ENCODE measurements at regions not wholly inside any gene's neighbourhood (a gene's known extent, or its start where the extent isn't known, plus 50 kb on each side); places are given as distances from the start of the nearest gene placed in this dataset.

GRCh38 chr16:88289001-88289400 is 93.8 kb upstream of the ZNF469 start:
- intact Hi-C loops (cut with micrococcal nuclease) = loop anchor here (10.0 kb wide), 2 partner anchors 86 to 116 kb away; no protein-coding TSS in a partner anchor
- no TSS peak for BruUV-seq (replicated peaks)
- DNase-seq (ENCODE audit: extremely low read depth in 1 of 4, low spot score in 3 of 4) (no peak), ATAC-seq (no peak), FAIRE-seq (no peak)
- in situ Hi-C loops (cut with MboI) = no loop called here
- ChIA-PET CTCF (ENCODE audit: low intra/inter-chr PET ratio) (no interaction called here), POLR2A (interaction anchor here (1.4 kb wide), 1 partner anchor 66 kb away, joined by 3 read pairs; no protein-coding TSS in a partner anchor)
- H3K4me2 ChIP-seq (ENCODE audit: insufficient read depth, low read length) = no peak overlapping the region
- H2AFZ ChIP-seq (ENCODE audit: low read depth, low read length) = no peak overlapping the region
- H3K9me3 ChIP-seq (replicated peaks; ENCODE audit: control insufficient read depth, insufficient read depth, low read depth, low read length) = no peaks in the 10 kb centered on the region
- H3K27ac ChIP-seq (ENCODE audit: extremely low read depth, low read depth, low read length) = no peak overlapping the region
- no peaks in the 10 kb centered on the region for H4K20me1 ChIP-seq (replicated peaks; ENCODE audit: control insufficient read depth, insufficient read depth, low read length)
- no peaks in the 10 kb centered on the region for H3K79me2 ChIP-seq (ENCODE audit: control insufficient read depth, insufficient read depth, low read length)
- WGBS (ENCODE audit: insufficient coverage, low coverage, missing lambda C conversion rate) = 19% methylated on average over 3 of the region's 3 CpGs
- no peak overlapping the region for H3K4me3 ChIP-seq
- no peaks in the 10 kb centered on the region for H3K9me1 ChIP-seq (ENCODE audit: control insufficient read depth, insufficient read depth, low read length)
- peaks cover 10 to 12% of the 10 kb centered on the region in 2 experiments; a peak in 4 of 5 replicates for H3K4me1 ChIP-seq (replicated peaks in 1 of 2; ENCODE audit: control insufficient read depth in 2 of 2, insufficient read depth in 2 of 2, low read length in 2 of 2)
- peaks cover 3 to 31% of the 10 kb centered on the region in 2 experiments; a peak in 4 of 5 replicates for H3K27me3 ChIP-seq (ENCODE audit: control insufficient read depth in 2 of 2, insufficient read depth in 2 of 2, low read length in 2 of 2)
- H3K36me3 ChIP-seq (ENCODE audit: control insufficient read depth, insufficient read depth, low read length) = no peaks in the 10 kb centered on the region
- H3K9ac ChIP-seq (ENCODE audit: insufficient read depth in 1 of 2, low read depth in 2 of 2, low read length in 2 of 2) = no peak overlapping the region
- no peak for TF ChIP-seq SMAD1 (IDR thresholded peaks at IDR 0.05; ENCODE audit: low read depth, low read length, partially characterized antibody)
- TF ChIP-seq CTBP1 (IDR thresholded peaks at IDR 0.05; ENCODE audit: borderline replicate concordance) = peak; percentile 49; the same call in 1 of the 2 replicates
- 0 out of 4 replicates have a peak, but pooled peaks of 1 of the 2 experiments have one; percentile 42 for TF ChIP-seq MLLT1 (IDR thresholded peaks at IDR 0.05)
- peak in 1 of 2 experiments; percentile 63; a peak in 1 of 4 replicates for TF ChIP-seq HDAC1 (IDR thresholded peaks at IDR 0.05)
- no peak for TF ChIP-seq CBX1 (IDR thresholded peaks at IDR 0.05; ENCODE audit: low read depth)
- TF ChIP-seq GTF2B (IDR thresholded peaks at IDR 0.05; ENCODE audit: extremely low read depth, insufficient read length) = no peak
- peak; percentile 76; the same call in 1 of the 2 replicates for TF ChIP-seq HLTF (IDR thresholded peaks at IDR 0.05)
- TF ChIP-seq KDM1A (IDR thresholded peaks at IDR 0.05) = peak; percentile 37 to 51; a peak in 3 of 4 replicates
- peak; percentile 58; the same call in 1 of the 2 replicates for TF ChIP-seq HBP1 (CRISPR knock-in tag; IDR thresholded peaks at IDR 0.05)
- TF ChIP-seq SMARCE1 (IDR thresholded peaks at IDR 0.05) = no peak
- no peak for TF ChIP-seq KHSRP (IDR thresholded peaks at IDR 0.05)
- TF ChIP-seq HINFP (tag; conservative IDR thresholded peaks at IDR 0.05; ENCODE audit: low read depth) = no peak
- no peak for TF ChIP-seq ZKSCAN1 (IDR thresholded peaks at IDR 0.05; ENCODE audit: low read depth, low read length)
- TF ChIP-seq MECOM (CRISPR knock-in tag; IDR thresholded peaks at IDR 0.05) = no peak
- no peak for TF ChIP-seq TSC22D4 (tag; IDR thresholded peaks at IDR 0.05)
- TF ChIP-seq TARDBP (IDR thresholded peaks at IDR 0.05) = no peak
- TF ChIP-seq MNT (conservative IDR thresholded peaks at IDR 0.05) = no peak
- no peak for TF ChIP-seq ILF3 (IDR thresholded peaks at IDR 0.05; ENCODE audit: borderline replicate concordance)
- TF ChIP-seq ZFP36 (IDR thresholded peaks at IDR 0.05; ENCODE audit: low read depth, low read length, partially characterized antibody) = no peak

All from K562 (cell line).